ENCODE measurements at regions not wholly inside any gene's neighbourhood (a gene's known extent, or its start where the extent isn't known, plus 50 kb on each side); places are given as distances from the start of the nearest gene placed in this dataset.

- H3K27ac ChIP-seq, result no peak overlapping the region
- no peak overlapping the region for H3K4me3 ChIP-seq
- no peaks in the 10 kb centered on the region for H3K9me3 ChIP-seq
- no peak for DNase-seq (ENCODE audit: low spot score in 2 of 2)
- TF ChIP-seq POLR2AphosphoS5 (IDR thresholded peaks at IDR 0.05) (no peak), POLR2A (IDR thresholded peaks at IDR 0.05) (no peak), CTCF (IDR thresholded peaks at IDR 0.05) (no peak)
- no peaks in the 10 kb centered on the region for H3K4me1 ChIP-seq
- no peaks in the 10 kb centered on the region for H3K27me3 ChIP-seq
- intact Hi-C loops (cut with DNase I; ENCODE audit: low total_unique reads), result no loop called here
- H3K36me3 ChIP-seq, result no peaks in the 10 kb centered on the region
Measured at GRCh38 chr2:4891394-4891793, 800.8 kb upstream of the SOX11 start.

- Histone ChIP-seq H3K36me3 (no peaks in the 10 kb centered on the region), H3K27ac (no peak overlapping the region), H3K9me3 (no peaks in the 10 kb centered on the region), H3K4me3 (no peak overlapping the region), H3K27me3 (no peaks in the 10 kb centered on the region), H3K4me1 (no peaks in the 10 kb centered on the region)
- intact Hi-C loops (cut with DNase I; ENCODE audit: low total_unique reads), result no loop called here
- TF ChIP-seq CTCF (IDR thresholded peaks at IDR 0.05) (no peak), POLR2AphosphoS5 (IDR thresholded peaks at IDR 0.05) (no peak), POLR2A (IDR thresholded peaks at IDR 0.05) (no peak)
- DNase-seq (ENCODE audit: low spot score in 2 of 2), result no peak
Measured at GRCh38 chr2:4895371-4895770, 796.8 kb upstream of the SOX11 start.

GRCh38 chr2:4898706-4899105, 793.5 kb upstream of the SOX11 start:
- TF ChIP-seq CTCF (IDR thresholded peaks at IDR 0.05), result no peak
- TF ChIP-seq POLR2AphosphoS5 (IDR thresholded peaks at IDR 0.05), result no peak
- TF ChIP-seq POLR2A (IDR thresholded peaks at IDR 0.05), result no peak
- H3K9me3 ChIP-seq, result no peaks in the 10 kb centered on the region
- no peak overlapping the region for H3K4me3 ChIP-seq
- no peak for DNase-seq (ENCODE audit: low spot score in 2 of 2)
- intact Hi-C loops (cut with DNase I; ENCODE audit: low total_unique reads), result no loop called here
- no peaks in the 10 kb centered on the region for H3K36me3 ChIP-seq
- H3K4me1 ChIP-seq, result no peaks in the 10 kb centered on the region
- no peaks in the 10 kb centered on the region for H3K27me3 ChIP-seq
- H3K27ac ChIP-seq, result no peak overlapping the region

GRCh38 chr2:4900242-4900641, 791.9 kb upstream of the SOX11 start:
- no peak overlapping the region for H3K27ac ChIP-seq

More at GRCh38 chr2:4900242-4900641, 791.9 kb upstream of the SOX11 start:
- DNase-seq (ENCODE audit: low spot score in 2 of 2), result no peak
- intact Hi-C loops (cut with DNase I; ENCODE audit: low total_unique reads), result no loop called here
- Histone ChIP-seq H3K9me3 (no peaks in the 10 kb centered on the region), H3K36me3 (no peaks in the 10 kb centered on the region), H3K4me1 (no peaks in the 10 kb centered on the region), H3K4me3 (no peak overlapping the region), H3K27me3 (no peaks in the 10 kb centered on the region)
- TF ChIP-seq POLR2A (IDR thresholded peaks at IDR 0.05), result no peak
- TF ChIP-seq POLR2AphosphoS5 (IDR thresholded peaks at IDR 0.05), result no peak
- no peak for TF ChIP-seq CTCF (IDR thresholded peaks at IDR 0.05)

Measured in breast epithelium (tissue), 4 donors.